Astrocyte (in vitro differentiated cells and primary cell): ENCODE measurements at regions not wholly inside any gene's neighbourhood (a gene's known extent, or its start where the extent isn't known, plus 50 kb on each side); places are given as distances from the start of the nearest gene placed in this dataset.

Experiments used
- CTCF ChIP-seq: IDR thresholded peaks from 2 replicates; pipeline ENCODE4 v1.5.1; 2011; ENCODE audit warnings: low read depth, mild to moderate bottlenecking, inconsistent platforms, low read length, moderate library complexity; ENCODE audit not compliant: insufficient read depth
- EZH2 ChIP-seq: IDR thresholded peaks from 2 replicates; pipeline ENCODE4 v1.6.1; 2012; ENCODE audit warnings: mild to moderate bottlenecking, low read length, inconsistent platforms; ENCODE audit not compliant: insufficient read depth

DNA sequence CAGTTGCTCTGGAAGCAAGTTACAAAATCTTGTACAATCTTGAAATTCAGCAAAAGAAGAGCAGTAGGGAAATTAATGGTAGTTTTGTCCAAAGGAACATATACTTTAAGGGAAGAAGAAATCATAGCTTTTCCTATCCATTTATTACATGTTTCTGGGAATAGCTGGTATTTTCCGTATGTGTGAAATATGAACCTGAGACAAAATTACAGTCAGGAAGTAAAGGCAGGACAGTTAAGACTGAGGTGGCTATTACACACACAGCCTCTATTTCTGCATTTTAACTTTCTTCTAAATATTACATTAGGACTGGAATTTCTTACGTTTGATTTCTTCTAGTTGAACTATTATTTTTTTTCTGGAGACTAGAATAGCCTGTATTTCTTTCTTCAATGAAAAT, 1197.3 kb downstream of the SORCS3 start:
- no peak for TF ChIP-seq CTCF
- no peak for TF ChIP-seq EZH2
